ENCODE measurements at regions not wholly inside any gene's neighbourhood (a gene's known extent, or its start where the extent isn't known, plus 50 kb on each side); places are given as distances from the start of the nearest gene placed in this dataset.

- peaks cover 10 to 45% of the 10 kb centered on the region in 2 donors for H3K4me1 ChIP-seq (ENCODE audit: control insufficient read depth in 1 of 2, low read depth in 2 of 2)
- H3K36me3 ChIP-seq: no peaks in the 10 kb centered on the region
- no peaks in the 10 kb centered on the region for H3K27me3 ChIP-seq (replicated peaks; ENCODE audit: insufficient read depth)
- ATAC-seq (ENCODE audit: insufficient number of reproducible peaks, low FRiP score, low read depth) (no peak), DNase-seq (ENCODE audit: low spot score) (no peak)
- no peak overlapping the region for H3K4me3 ChIP-seq
- no peaks in the 10 kb centered on the region for H3K9me3 ChIP-seq
- TF ChIP-seq CTCF (IDR thresholded peaks at IDR 0.05): no peak
- H3K27ac ChIP-seq: no peak overlapping the region
Measured at GRCh38 chr10:78511324-78512204, 477.9 kb downstream of the RPS24 start.

GRCh38 chr10:78512205-78512550 is 478.5 kb downstream of the RPS24 start:
- Histone ChIP-seq H3K4me3 (no peak overlapping the region), H3K27me3 (replicated peaks; ENCODE audit: insufficient read depth) (no peaks in the 10 kb centered on the region), H3K4me1 (ENCODE audit: control insufficient read depth in 1 of 2, low read depth in 2 of 2) (peaks cover 10 to 42% of the 10 kb centered on the region in 2 donors), H3K27ac (no peak overlapping the region), H3K9me3 (no peaks in the 10 kb centered on the region), H3K36me3 (no peaks in the 10 kb centered on the region)
- no peak for TF ChIP-seq CTCF (IDR thresholded peaks at IDR 0.05)
- ATAC-seq (ENCODE audit: insufficient number of reproducible peaks, low FRiP score, low read depth) (no peak), DNase-seq (ENCODE audit: low spot score) (no peak)

GRCh38 chr10:78513330-78513729 is 479.7 kb downstream of the RPS24 start:
- Histone ChIP-seq H3K9me3 (no peaks in the 10 kb centered on the region), H3K4me3 (no peak overlapping the region), H3K4me1 (ENCODE audit: control insufficient read depth in 1 of 2, low read depth in 2 of 2) (peaks cover 10 to 31% of the 10 kb centered on the region in 2 donors), H3K27ac (no peak overlapping the region), H3K36me3 (no peaks in the 10 kb centered on the region), H3K27me3 (replicated peaks; ENCODE audit: insufficient read depth) (no peaks in the 10 kb centered on the region)
- DNase-seq (ENCODE audit: low spot score) (no peak), ATAC-seq (ENCODE audit: insufficient number of reproducible peaks, low FRiP score, low read depth) (no peak)
- no peak for TF ChIP-seq CTCF (IDR thresholded peaks at IDR 0.05)

GRCh38 chr10:78513986-78514385 is 480.3 kb downstream of the RPS24 start:
- Histone ChIP-seq H3K4me3 (no peak overlapping the region), H3K9me3 (no peaks in the 10 kb centered on the region), H3K27ac (no peak overlapping the region), H3K4me1 (ENCODE audit: control insufficient read depth in 1 of 2, low read depth in 2 of 2) (peaks cover 10 to 31% of the 10 kb centered on the region in 2 donors), H3K27me3 (replicated peaks; ENCODE audit: insufficient read depth) (no peaks in the 10 kb centered on the region), H3K36me3 (no peaks in the 10 kb centered on the region)
- DNase-seq (ENCODE audit: low spot score): no peak
- ATAC-seq (ENCODE audit: insufficient number of reproducible peaks, low FRiP score, low read depth): no peak
- TF ChIP-seq CTCF (IDR thresholded peaks at IDR 0.05): no peak

GRCh38 chr10:78514459-78514858 is 480.8 kb downstream of the RPS24 start:
- DNase-seq (ENCODE audit: low spot score) (no peak), ATAC-seq (ENCODE audit: insufficient number of reproducible peaks, low FRiP score, low read depth) (no peak)
- peak overlapping the region in 1 of 2 donors; percentile 40 for H3K27ac ChIP-seq
- H3K36me3 ChIP-seq: no peaks in the 10 kb centered on the region
- peaks cover 10 to 31% of the 10 kb centered on the region in 2 donors for H3K4me1 ChIP-seq (ENCODE audit: control insufficient read depth in 1 of 2, low read depth in 2 of 2)
- no peaks in the 10 kb centered on the region for H3K9me3 ChIP-seq
- H3K4me3 ChIP-seq: no peak overlapping the region
- TF ChIP-seq CTCF (IDR thresholded peaks at IDR 0.05): no peak
- no peaks in the 10 kb centered on the region for H3K27me3 ChIP-seq (replicated peaks; ENCODE audit: insufficient read depth)

All from thoracic aorta (tissue), 2 donors.